Umbilical cord (tissue), 1 donor: ENCODE measurements at regions not wholly inside any gene's neighbourhood (a gene's known extent, or its start where the extent isn't known, plus 50 kb on each side); places are given as distances from the start of the nearest gene placed in this dataset.
A peak's percentile ranks its signal among the peaks of the same experiment; 100 is the strongest.

Experiments
- DNase-seq: peaks from one replicate; pipeline ENCODE4 v3.0.0-alpha.2; 2015; ENCODE audit warnings: low spot score

GRCh38 chr10:42951486-42952251, 125.2 kb upstream of the RET start:
- peak; percentile 15 for DNase-seq

- peak; percentile 58 for DNase-seq
These were observed 124.5 kb upstream of the RET start for GRCh38 chr10:42952349-42952748.

GRCh38 chr10:42952931-42953683, 123.8 kb upstream of the RET start:
- DNase-seq, result no peak

GRCh38 chr10:42953684-42954674, 122.9 kb upstream of the RET start:
- DNase-seq, result no peak

- DNase-seq, result no peak
These were observed 121.9 kb upstream of the RET start for GRCh38 chr10:42954766-42955492.

- no peak for DNase-seq
These were observed 121.4 kb upstream of the RET start for GRCh38 chr10:42955493-42955889.

GRCh38 chr10:42956045-42956444, 120.8 kb upstream of the RET start:
- no peak for DNase-seq

- DNase-seq, result no peak
These were observed 118.6 kb upstream of the RET start for GRCh38 chr10:42958142-42958868.

GRCh38 chr10:42959833-42960232, 117.0 kb upstream of the RET start:
- no peak for DNase-seq

- DNase-seq, result no peak
These were observed 116.3 kb upstream of the RET start for GRCh38 chr10:42960491-42960990.

GRCh38 chr10:42960991-42961795, 115.7 kb upstream of the RET start:
- peak; percentile 28 for DNase-seq

GRCh38 chr10:42961796-42962109, 115.1 kb upstream of the RET start:
- DNase-seq, result no peak

GRCh38 chr10:42962110-42962901, 114.6 kb upstream of the RET start:
- DNase-seq, result no peak

- no peak for DNase-seq
These were observed 114.0 kb upstream of the RET start for GRCh38 chr10:42962902-42963231.

- no peak for DNase-seq
These were observed 113.6 kb upstream of the RET start for GRCh38 chr10:42963312-42963711.

- DNase-seq, result no peak
These were observed 107.7 kb upstream of the RET start for GRCh38 chr10:42969147-42969546.

- DNase-seq, result no peak
These were observed 107.0 kb upstream of the RET start for GRCh38 chr10:42969909-42970308.

- no peak for DNase-seq
These were observed 106.2 kb upstream of the RET start for GRCh38 chr10:42970451-42971250.
